COLO829 (cell line): ENCODE measurements at regions not wholly inside any gene's neighbourhood (a gene's known extent, or its start where the extent isn't known, plus 50 kb on each side); places are given as distances from the start of the nearest gene placed in this dataset.
A peak's percentile ranks its signal among the peaks of the same experiment; 100 is the strongest.

Experiments
- DNase-seq: peaks from one replicate; pipeline ENCODE4 v3.0.0; 2012; ENCODE audit warnings: low spot score

- no peak for DNase-seq
These were observed 262.0 kb upstream of the TOPAZ1 start for GRCh38 chr3:43979645-43980044.

GRCh38 chr3:43994657-43995546 is 246.8 kb upstream of the TOPAZ1 start:
- DNase-seq, result no peak

- no peak for DNase-seq
These were observed 245.9 kb upstream of the TOPAZ1 start for GRCh38 chr3:43995547-43996378.

- no peak for DNase-seq
These were observed 245.0 kb upstream of the TOPAZ1 start for GRCh38 chr3:43996379-43997301.

- no peak for DNase-seq
These were observed 244.4 kb upstream of the TOPAZ1 start for GRCh38 chr3:43997316-43997715.

GRCh38 chr3:43997788-43998369 is 243.8 kb upstream of the TOPAZ1 start:
- DNase-seq, result no peak

- no peak for DNase-seq
These were observed 243.3 kb upstream of the TOPAZ1 start for GRCh38 chr3:43998370-43998835.

- peak; percentile 62 for DNase-seq
These were observed 242.6 kb upstream of the TOPAZ1 start for GRCh38 chr3:43998836-43999727.

GRCh38 chr3:43999728-44000319 is 241.9 kb upstream of the TOPAZ1 start:
- DNase-seq, result no peak

- no peak for DNase-seq
These were observed 241.1 kb upstream of the TOPAZ1 start for GRCh38 chr3:44000586-44000985.

GRCh38 chr3:44001072-44001471 is 240.6 kb upstream of the TOPAZ1 start:
- DNase-seq, result no peak

GRCh38 chr3:44003801-44004200 is 237.9 kb upstream of the TOPAZ1 start:
- no peak for DNase-seq

GRCh38 chr3:44011680-44012079 is 230.0 kb upstream of the TOPAZ1 start:
- no peak for DNase-seq

- no peak for DNase-seq
These were observed 229.4 kb upstream of the TOPAZ1 start for GRCh38 chr3:44012160-44012899.

GRCh38 chr3:44013967-44014366 is 227.7 kb upstream of the TOPAZ1 start:
- no peak for DNase-seq

GRCh38 chr3:44015170-44015569 is 226.5 kb upstream of the TOPAZ1 start:
- no peak for DNase-seq

- no peak for DNase-seq
These were observed 224.9 kb upstream of the TOPAZ1 start for GRCh38 chr3:44016818-44017217.

- DNase-seq, result no peak
These were observed 222.8 kb upstream of the TOPAZ1 start for GRCh38 chr3:44018926-44019325.

- DNase-seq, result no peak
These were observed 221.9 kb upstream of the TOPAZ1 start for GRCh38 chr3:44019736-44020135.
